ENCODE measurements at regions not wholly inside any gene's neighbourhood (a gene's known extent, or its start where the extent isn't known, plus 50 kb on each side); places are given as distances from the start of the nearest gene placed in this dataset.

DNA sequence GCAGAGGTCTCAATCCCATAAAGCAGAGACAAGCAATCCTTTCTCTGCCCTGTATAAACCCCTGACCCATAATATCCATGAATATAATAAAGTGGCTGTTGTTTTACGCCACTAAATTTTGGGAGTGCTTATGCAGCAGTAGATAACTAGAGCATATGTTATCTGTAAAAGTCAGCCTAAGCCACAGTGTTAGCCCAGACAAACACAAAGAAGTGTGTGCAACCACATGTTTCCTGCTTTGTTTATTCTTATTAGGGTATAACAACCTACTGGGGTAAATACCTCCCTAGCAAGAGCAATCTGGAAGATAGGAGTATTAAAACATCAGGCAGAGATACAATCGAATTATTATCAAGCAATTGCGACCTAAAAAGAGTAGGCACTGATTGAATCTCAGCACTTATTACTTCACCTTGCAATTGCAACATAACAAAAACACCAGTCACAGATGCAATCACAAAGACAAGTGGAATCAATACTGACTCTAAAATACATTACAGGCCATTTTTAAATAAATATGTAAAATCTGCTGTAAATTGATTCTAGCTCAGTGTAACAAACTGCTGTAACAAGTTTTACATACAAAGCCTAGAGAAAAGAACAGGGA is 94.6 kb upstream of the UBE2E2 start:
- no peak for TF ChIP-seq EZH2phosphoT487 (IDR thresholded peaks at IDR 0.05; ENCODE audit: borderline replicate concordance, low read length)
- TF ChIP-seq, protein P1, sequence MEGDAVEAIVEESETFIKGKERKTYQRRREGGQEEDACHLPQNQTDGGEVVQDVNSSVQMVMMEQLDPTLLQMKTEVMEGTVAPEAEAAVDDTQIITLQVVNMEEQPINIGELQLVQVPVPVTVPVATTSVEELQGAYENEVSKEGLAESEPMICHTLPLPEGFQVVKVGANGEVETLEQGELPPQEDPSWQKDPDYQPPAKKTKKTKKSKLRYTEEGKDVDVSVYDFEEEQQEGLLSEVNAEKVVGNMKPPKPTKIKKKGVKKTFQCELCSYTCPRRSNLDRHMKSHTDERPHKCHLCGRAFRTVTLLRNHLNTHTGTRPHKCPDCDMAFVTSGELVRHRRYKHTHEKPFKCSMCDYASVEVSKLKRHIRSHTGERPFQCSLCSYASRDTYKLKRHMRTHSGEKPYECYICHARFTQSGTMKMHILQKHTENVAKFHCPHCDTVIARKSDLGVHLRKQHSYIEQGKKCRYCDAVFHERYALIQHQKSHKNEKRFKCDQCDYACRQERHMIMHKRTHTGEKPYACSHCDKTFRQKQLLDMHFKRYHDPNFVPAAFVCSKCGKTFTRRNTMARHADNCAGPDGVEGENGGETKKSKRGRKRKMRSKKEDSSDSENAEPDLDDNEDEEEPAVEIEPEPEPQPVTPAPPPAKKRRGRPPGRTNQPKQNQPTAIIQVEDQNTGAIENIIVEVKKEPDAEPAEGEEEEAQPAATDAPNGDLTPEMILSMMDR (conservative IDR thresholded peaks at IDR 0.05; ENCODE audit: low read depth, low read length) = no peak
